Testis (tissue), 2 donors: ENCODE measurements at regions not wholly inside any gene's neighbourhood (a gene's known extent, or its start where the extent isn't known, plus 50 kb on each side); places are given as distances from the start of the nearest gene placed in this dataset.

Experiments
- DNase-seq: peaks from one replicate; pipeline ENCODE4 v3.0.0-alpha.2; 2019
- H3K27ac ChIP-seq, 2 donors: fragments of 200-600 bp; sonication (generic); one replicate each; pipeline ENCODE4 v1.5.1; 2019
- H3K27me3 ChIP-seq: fragments of 200-600 bp; sonication (generic); one replicate; pipeline ENCODE4 v1.5.1; 2019
- H3K36me3 ChIP-seq: fragments of 200-600 bp; sonication (generic); one replicate; pipeline ENCODE4 v1.5.1; 2017; ENCODE audit warnings: low read depth; ENCODE audit errors: missing control alignments
- H3K4me1 ChIP-seq: fragments of 200-600 bp; sonication (generic); one replicate; pipeline ENCODE4 v1.5.1; 2019
- H3K4me3 ChIP-seq, 2 donors: fragments of 200-600 bp; sonication (generic); one replicate each; pipeline ENCODE4 v1.5.1; 2017 to 2019
- H3K9me3 ChIP-seq: fragments of 200-600 bp; sonication (generic); one replicate; pipeline ENCODE4 v1.5.1; 2017
- POLR2A ChIP-seq: fragments of 450-650 bp; IDR thresholded peaks from one replicate; pipeline ENCODE4 v1.6.1; 2017; ENCODE audit warnings: antibody characterized with exemption, mild to moderate bottlenecking, moderate library complexity
- WGBS, 2 donors: methylation state at CpG; one replicate each; pipeline ENCODE4 v1.1.5; 2018; 5-methylcytosine and 5-hydroxymethylcytosine counted together
- intact Hi-C: fragments of 100-400 bp; cut with DNase I; formaldehyde crosslinking; loops from one replicate; pipeline ENCODE4 v1.15.1; 2023; ENCODE audit warnings: low total_unique reads
- TF ChIP-seq, protein P1 (sequence below), 3 experiments: fragments of 450-650 bp in 2 of 3; fragments of 200-600 bp in 1 of 3; sonication (generic) in 1 of 3; IDR thresholded peaks; one replicate each; pipeline ENCODE4 v1.5.1; 2016 to 2019; ENCODE audit warnings: antibody characterized with exemption in 3 of 3, mild to moderate bottlenecking in 2 of 3, moderate library complexity in 1 of 3

DNA sequence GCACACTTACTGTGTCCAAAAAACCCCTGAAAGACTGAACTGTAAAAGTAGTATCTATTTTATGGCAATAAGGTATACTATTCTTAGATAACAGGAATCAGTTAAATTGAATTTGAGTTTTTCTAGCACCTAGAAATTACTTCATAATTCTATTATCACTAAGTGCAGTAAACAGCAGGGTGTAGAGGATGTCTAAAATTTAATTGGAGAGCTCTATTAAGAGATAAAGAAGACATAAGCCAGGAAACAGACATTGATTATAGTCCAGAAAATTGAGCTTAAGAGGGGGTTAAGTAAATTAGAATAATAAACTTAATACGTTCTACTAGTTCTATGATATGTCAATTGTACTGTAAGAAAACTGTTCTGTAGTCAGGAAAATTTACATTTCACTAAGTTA is 403.5 kb upstream of the CBLB start:
- TF ChIP-seq POLR2A, result no peak
- TF ChIP-seq, protein P1, sequence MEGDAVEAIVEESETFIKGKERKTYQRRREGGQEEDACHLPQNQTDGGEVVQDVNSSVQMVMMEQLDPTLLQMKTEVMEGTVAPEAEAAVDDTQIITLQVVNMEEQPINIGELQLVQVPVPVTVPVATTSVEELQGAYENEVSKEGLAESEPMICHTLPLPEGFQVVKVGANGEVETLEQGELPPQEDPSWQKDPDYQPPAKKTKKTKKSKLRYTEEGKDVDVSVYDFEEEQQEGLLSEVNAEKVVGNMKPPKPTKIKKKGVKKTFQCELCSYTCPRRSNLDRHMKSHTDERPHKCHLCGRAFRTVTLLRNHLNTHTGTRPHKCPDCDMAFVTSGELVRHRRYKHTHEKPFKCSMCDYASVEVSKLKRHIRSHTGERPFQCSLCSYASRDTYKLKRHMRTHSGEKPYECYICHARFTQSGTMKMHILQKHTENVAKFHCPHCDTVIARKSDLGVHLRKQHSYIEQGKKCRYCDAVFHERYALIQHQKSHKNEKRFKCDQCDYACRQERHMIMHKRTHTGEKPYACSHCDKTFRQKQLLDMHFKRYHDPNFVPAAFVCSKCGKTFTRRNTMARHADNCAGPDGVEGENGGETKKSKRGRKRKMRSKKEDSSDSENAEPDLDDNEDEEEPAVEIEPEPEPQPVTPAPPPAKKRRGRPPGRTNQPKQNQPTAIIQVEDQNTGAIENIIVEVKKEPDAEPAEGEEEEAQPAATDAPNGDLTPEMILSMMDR (IDR thresholded peaks at IDR 0.05), result no peak
- no peaks in the 10 kb centered on the region for H3K9me3 ChIP-seq
- no peaks in the 10 kb centered on the region for H3K4me1 ChIP-seq
- intact Hi-C loops, result no loop called here
- H3K27me3 ChIP-seq, result no peaks in the 10 kb centered on the region
- H3K27ac ChIP-seq, result no peak overlapping the region
- no peaks in the 10 kb centered on the region for H3K36me3 ChIP-seq
- 83 to 98% methylated on average over 1 of the region's 1 CpG for WGBS, 2 donors
- no peak overlapping the region for H3K4me3 ChIP-seq
- no peak for DNase-seq

DNA sequence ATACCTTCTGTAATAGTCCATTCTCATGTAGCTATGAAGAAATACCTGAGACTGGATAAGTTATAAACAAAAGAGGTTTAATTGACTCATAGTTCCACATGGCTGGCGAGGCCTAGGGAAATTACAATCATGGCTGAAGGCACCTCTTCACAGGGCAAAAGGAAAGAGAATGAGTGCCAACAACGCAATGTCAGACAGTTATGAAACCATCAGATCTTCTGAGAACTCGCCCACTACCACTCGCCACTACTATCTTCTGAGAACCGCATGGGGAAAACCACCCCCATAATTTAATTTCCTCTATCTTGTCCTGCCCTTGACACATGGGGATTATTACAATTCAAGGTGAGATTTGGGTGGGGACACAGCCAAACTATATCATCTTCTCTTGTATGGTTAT is 406.8 kb upstream of the CBLB start:
- 58 to 70% methylated on average over 4 to 5 of the region's 5 CpGs for WGBS, 2 donors
- no peaks in the 10 kb centered on the region for H3K4me1 ChIP-seq
- H3K4me3 ChIP-seq, result no peak overlapping the region
- DNase-seq, result no peak
- H3K9me3 ChIP-seq, result no peaks in the 10 kb centered on the region
- TF ChIP-seq, protein P1 (IDR thresholded peaks at IDR 0.05), result no peak
- TF ChIP-seq POLR2A, result no peak
- intact Hi-C loops, result no loop called here
- H3K27me3 ChIP-seq, result no peaks in the 10 kb centered on the region
- H3K27ac ChIP-seq, result no peak overlapping the region
- no peaks in the 10 kb centered on the region for H3K36me3 ChIP-seq

DNA sequence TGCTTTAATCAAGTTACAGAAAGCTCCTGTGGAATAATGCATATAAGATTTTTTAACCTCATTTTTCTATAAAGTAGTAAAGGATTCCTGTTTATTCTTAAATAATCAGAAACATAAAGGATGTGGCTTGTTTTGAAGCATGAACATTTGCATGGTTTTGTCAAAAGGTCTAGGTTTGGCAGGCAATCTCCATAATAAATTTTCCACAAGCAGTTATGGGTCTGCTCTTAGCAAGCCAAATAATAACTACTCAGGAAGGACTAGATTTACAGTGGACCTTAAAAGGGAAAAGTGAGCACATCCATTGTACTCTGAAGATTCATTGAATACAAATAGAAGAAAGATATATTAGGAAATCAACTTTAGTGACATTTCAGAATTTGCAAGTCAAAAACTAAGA is 407.3 kb upstream of the CBLB start:
- no peak overlapping the region for H3K4me3 ChIP-seq
- H3K9me3 ChIP-seq, result no peaks in the 10 kb centered on the region
- TF ChIP-seq, protein P1 (IDR thresholded peaks at IDR 0.05), result no peak
- TF ChIP-seq POLR2A, result no peak
- no peaks in the 10 kb centered on the region for H3K27me3 ChIP-seq
- H3K36me3 ChIP-seq, result no peaks in the 10 kb centered on the region
- no peak overlapping the region for H3K27ac ChIP-seq
- intact Hi-C loops, result no loop called here
- H3K4me1 ChIP-seq, result no peaks in the 10 kb centered on the region
- DNase-seq, result no peak

DNA sequence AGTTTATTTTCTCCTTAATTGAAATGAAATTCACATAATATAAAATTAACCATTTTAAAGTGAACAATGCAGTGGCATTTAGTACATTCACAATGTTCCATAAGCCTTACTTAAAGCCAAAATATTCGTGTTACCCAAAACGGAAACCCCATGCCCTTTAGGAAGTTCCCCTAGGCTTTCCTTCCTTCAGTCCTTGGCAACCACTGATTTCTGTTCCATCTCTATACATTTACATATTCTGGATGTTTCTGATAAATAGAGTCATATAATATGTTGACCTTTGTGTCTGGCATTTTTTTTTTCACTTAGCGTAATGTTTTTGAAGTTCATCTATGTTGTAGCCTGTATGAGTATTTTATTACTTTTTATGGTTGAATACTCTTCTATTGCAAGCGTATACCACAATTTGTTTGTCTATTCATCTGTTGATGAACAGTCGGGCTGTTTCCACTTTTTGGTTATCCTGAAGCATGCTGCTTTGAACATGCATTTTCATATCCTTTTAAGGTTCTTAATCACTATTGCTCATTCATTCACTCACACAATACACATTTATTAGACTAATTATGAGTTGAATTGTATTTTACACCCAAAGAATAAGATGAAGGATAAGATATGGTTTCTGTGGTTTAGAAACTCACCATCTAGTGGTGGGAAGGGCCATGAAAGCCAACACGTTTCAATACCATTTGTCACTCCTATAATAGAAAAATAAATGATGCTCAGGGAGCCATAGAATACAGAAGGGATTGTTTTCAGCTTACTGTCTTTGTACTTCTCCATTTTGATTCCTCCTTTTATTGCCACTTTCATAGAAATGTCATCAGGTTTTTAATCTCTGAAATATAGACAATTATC is 408.2 kb upstream of the CBLB start:
- H3K27me3 ChIP-seq, result no peaks in the 10 kb centered on the region
- H3K9me3 ChIP-seq, result no peaks in the 10 kb centered on the region
- no peak overlapping the region for H3K4me3 ChIP-seq
- TF ChIP-seq POLR2A, result no peak
- TF ChIP-seq, protein P1 (IDR thresholded peaks at IDR 0.05), result no peak
- no peaks in the 10 kb centered on the region for H3K4me1 ChIP-seq
- no peak overlapping the region for H3K27ac ChIP-seq
- 86 to 94% methylated on average over 6 of the region's 6 CpGs for WGBS, 2 donors
- no peaks in the 10 kb centered on the region for H3K36me3 ChIP-seq
- DNase-seq, result no peak
- intact Hi-C loops, result no loop called here

DNA sequence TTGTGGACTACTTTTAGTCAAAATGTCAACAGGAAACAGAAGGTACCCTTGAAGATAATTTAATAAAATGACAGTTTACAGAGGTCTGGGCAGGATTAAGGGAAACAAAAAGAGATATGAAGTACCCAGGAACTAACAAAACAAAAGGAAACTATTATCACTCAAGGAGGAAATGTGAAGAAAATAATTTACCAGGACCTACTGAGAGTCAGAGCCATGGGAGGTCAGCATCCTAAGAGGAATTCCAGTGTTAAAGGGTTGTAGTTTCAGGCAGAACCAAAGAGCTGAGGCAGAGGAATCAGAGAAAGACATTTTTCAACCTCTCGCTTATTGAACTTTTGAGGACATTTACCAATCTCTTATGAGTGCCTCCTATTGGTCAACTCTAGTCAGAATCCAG is 408.9 kb upstream of the CBLB start:
- Histone ChIP-seq H3K27ac (no peak overlapping the region), H3K9me3 (no peaks in the 10 kb centered on the region), H3K36me3 (no peaks in the 10 kb centered on the region), H3K4me1 (no peaks in the 10 kb centered on the region), H3K27me3 (no peaks in the 10 kb centered on the region), H3K4me3 (no peak overlapping the region)
- intact Hi-C loops, result no loop called here
- DNase-seq, result no peak
- TF ChIP-seq POLR2A, result no peak
- TF ChIP-seq, protein P1 (IDR thresholded peaks at IDR 0.05), result no peak
- WGBS, 2 donors, result 86 to 90% methylated on average over 1 of the region's 1 CpG
